Anterior cingulate cortex (tissue), 58 donors: ENCODE measurements at regions not wholly inside any gene's neighbourhood (a gene's known extent, or its start where the extent isn't known, plus 50 kb on each side); places are given as distances from the start of the nearest gene placed in this dataset.
"Not testable (repeated sequence)": the region's sequence is repeated elsewhere in the genome, so short reads cannot be mapped to it uniquely, and the experiment has no call there.

Experiments used
- DNase-seq, 58 donors: peaks; one replicate each; lab custom pipeline; 2025; lab: John Stamatoyannopoulos, UW

DNA sequence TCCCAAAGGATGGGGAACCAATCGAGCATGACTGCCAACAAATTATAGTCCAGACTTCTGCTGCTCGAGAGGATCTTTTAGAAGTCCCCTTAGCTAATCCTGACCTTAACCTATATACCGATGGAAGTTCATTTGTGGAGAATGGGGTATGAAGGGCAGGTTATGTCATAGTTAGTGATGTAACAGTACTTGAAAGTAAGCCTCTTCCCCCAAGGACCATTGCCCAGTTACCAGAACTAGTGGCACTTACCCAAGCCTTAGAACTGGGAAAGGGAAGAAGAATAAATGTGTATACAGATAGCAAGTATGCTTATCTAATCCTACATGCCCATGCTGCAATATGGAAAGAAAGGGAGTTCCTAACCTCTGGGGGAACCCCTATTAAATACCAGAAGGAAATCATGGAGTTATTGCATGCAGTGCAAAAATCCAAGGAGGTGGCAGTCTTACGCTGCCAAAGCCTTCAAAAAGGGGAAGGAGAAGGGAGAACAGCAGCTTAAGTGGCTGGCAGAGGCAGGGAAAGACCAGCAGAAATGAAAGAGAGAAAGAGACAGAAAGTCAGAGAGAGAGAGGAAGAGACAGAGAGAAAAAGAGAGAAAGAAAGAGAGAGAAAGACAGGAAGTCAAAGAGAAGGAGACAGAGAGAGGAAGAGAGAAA lies 224.4 kb upstream of the SLC8A1 start:
- not testable (repeated sequence) for DNase-seq

DNA sequence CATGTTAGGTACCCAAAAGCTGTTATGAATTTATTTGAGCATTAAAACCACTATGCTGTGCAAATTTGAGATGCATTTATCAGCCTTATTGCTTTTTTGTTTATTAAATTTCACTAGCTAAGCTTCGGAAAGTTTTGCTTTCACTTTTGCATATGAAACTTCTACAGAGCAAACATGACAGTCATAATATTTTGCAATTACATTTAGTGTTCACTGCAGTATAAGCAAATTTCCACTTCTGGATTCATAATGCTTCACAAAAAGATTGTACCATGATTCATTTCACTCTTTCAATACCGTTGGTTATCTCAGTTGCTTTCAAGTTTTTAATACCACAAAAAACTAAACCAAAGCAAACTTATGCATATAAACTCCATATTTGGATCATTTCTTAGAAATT lies 228.7 kb upstream of the SLC8A1 start:
- DNase-seq = no peak

DNA sequence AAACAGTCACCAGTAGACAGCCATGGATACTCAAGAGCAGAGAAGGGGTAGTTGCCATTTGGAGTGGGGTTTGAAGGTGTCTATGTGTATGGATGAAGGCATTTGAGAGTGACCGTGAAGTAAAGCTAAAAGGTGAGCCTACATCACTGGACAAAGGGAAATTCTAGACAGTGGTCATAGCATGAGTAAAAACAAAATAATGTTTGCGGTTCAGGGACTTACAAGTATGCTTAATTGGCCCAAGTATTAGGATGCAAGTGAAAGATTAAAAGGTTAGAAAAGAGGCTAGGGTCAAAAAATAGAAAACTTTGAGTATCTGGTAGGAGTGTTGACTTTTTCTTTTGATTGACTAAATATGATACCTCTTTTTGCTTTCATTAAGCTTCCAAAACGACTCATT lies 238.1 kb upstream of the SLC8A1 start:
- no peak for DNase-seq

DNA sequence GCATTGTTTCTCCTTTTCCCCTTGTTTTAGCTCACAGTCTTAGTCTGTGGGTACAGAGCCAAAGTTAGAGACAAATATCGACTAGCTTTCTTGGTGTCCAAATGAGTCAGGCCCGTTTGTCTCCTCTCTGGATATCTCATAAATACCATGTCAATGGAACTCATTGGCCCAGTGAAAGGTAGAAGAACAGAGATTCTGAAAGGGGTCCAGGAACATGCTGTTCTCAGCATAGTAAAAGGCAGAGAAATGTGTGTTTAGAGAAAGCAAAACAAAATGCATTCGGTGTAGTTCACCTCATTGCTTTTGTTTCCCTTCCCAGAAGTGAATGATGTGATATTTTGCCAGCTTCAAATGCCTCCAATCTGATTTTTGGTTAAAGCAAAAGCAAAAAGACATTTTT lies 238.6 kb upstream of the SLC8A1 start:
- DNase-seq = peak in 1 of 58 donors; percentile 1

DNA sequence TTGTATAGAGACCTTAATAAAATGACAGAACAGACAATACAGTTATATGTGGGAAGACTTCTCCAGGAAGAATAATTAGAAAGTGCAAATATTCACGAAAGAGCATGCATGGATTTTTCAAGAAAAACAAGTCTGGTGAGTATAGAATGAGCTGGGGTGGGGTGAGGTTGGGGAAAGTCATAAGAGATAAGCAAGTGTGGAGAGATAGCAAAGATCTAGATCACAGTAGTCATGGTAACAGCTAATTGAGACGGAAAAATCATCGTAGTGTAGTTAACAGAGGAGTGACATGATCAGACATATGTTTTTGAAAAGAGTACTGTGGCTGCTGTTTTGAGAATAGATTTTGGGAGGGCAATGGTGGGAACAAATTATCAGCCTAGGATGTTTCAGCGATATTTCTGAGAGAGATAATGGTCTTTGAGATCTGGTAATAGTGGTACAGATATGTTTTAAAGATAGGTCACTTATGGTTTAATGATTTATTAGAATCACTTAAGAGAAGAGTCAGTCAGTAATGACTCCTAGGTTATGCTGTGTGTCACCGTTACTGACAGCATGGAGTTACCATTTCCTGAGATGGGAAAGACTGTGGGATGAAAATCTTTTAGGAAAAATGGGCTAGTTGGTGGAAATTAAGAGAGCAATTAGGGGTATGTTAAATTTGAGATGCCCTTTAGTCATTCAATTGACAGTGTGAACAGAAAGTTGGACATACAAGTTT lies 248.5 kb upstream of the SLC8A1 start:
- DNase-seq = no peak

DNA sequence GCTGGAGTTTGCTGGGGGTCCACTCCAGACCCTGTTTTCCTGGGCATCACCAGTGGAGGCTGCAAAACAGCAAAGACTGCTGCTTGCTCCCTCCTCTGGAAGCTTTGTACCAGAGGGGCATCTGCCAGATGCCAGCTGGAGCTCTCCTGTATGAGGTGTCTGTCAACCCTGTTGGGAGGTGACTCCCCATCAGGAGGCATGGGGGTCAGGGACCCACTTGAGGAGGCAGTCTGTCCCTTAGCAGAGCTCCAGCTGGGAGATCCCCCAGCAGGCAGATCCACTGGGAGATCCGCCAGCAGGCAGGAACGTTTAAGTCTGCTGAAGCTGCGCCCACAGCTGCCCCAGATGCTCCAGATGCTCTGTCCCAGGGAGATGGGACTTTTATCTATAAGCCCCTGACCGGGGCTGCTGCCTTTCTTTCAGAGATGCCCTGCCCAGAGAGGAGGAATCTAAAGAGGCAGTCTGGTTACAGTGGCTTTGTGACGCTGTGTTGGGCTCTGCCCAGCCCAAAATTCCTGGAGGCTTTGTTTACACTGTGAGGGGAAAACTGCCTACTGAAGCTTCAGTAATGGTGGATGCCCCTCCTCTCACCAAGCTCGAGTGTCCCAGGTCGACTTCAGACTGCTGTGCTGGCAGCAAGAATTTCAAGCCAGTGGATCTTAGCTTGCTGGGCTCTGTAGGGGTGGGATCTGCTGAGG lies 260.5 kb upstream of the SLC8A1 start:
- DNase-seq = not testable (repeated sequence)

DNA sequence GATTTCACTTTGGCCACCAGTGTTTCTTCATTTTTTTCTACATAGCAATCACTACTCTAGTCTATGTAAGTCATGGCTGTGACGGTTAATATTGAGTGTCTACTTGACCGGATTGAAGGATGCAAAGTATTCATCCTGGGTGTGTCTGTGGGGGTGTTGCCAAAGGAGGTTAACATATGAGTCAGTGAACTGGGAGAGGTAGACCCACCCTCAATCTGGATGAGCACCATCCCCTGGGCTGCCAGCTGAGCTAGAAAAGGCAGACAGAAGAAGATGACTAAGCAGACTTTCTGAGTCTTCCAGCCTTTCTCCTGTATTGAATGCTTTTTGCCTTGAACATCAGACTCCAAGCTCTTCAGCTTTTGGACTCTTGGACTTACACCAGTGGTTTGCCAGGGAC lies 265.0 kb upstream of the SLC8A1 start:
- no peak for DNase-seq

DNA sequence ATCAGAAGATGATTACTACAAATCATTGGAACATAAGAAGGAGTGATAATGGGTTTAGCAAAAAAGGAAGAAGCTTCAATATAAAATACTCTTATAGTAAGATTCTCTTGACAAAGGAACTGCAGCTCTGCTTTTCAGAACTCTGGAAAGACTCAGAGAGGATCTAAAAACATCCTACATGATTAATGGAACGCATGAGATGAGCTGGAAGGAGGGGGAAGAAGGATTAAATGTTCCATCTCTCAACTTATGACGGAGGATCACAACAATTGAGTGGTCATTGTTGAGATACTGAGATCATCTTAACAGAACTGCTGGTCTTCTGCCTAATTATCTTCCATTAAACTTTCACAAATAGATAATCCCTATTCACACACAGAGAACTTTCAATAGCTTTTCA lies 267.5 kb upstream of the SLC8A1 start:
- DNase-seq = no peak

DNA sequence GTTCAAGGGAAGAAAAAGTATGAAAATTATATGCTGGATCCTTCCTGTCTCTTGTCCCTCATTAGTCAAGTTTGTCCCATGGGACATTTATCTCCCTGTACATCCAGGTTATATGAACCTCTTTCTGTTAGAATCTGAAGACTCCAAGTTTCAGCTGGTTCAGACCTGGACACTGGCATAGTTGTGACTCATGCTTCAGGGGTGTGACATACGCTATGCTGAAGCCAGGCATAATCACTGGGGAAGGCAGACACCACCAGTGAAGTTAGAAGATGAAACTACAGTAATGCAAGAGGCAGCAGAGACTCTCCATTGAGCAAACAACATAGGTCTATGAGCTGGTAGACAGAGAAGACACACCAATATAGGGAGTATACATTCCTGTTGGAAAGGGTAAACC lies 269.7 kb upstream of the SLC8A1 start:
- DNase-seq = no peak

DNA sequence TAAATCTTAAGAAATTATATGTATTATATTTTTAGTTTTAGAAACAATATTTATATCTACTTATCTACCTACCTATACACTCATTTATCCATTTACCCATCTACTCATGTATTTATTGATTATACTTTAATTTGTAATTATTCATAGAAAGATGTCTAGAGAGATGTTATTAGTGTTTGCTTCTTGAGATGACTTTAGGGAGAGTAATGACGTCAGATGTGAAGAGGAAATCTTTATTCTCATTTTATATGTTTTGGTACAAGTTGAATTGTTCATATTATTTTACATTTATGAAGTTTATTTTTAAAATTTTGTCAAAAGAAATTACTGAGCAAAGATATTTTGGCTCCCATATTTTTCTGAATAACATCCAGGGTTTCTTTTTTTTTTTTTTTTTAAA lies 271.3 kb upstream of the SLC8A1 start:
- DNase-seq = no peak

DNA sequence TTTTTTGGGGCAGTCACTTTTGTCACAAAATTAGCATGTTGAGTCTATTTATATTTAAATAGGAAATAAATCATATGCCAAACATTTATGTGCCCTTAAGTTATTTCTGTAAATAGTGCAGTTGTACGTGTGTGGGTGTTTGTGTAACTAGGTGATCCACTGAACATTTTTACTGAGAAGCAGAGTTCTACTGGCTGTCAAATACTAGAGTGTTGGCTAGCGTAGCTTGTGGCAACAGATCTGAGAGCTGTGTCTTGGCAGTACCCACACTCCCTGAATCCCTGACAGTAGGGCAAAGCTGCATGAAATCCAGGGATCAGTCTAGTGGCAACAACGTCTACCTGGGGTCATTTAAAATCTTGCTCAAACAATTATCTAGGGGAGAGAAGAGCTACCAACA lies 273.1 kb upstream of the SLC8A1 start:
- DNase-seq = peak in 2 of 58 donors; percentile 1 to 14

DNA sequence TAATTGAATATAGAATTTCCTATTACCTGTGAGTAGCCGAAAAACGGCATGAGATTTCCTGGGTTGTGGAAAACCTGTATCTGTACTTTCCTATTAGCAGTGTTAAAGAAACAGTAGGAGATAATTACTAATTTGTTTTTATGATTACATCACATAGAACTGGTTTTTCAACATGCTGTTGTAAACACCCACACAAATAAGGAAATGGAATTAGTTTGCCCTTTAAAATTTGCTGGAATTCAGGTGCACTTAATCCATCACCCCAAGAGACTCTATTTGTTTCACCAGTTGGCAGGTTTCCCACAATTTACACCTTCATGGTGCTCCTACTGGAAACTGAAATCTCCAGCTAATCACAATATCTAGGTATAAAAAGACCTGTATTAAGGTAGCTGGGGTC lies 274.1 kb upstream of the SLC8A1 start:
- DNase-seq = no peak

DNA sequence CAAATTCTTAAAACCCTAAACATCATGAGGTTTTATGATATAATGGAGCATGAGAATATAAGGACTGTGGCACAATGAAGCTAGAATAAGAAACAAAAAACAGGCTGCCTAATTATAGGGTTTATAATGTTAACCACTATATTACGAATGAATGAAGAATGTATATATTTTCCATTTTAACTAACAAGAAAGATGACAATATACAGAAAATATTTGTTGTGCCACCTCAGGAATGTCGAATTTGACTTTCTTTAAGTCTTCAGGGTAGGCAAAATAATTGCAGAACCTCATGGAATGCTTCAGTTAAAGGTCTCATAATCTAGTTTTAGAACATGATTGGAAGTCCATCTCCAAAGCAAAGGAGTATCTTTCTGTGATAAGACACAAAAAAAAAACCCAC lies 282.9 kb upstream of the SLC8A1 start:
- no peak for DNase-seq

DNA sequence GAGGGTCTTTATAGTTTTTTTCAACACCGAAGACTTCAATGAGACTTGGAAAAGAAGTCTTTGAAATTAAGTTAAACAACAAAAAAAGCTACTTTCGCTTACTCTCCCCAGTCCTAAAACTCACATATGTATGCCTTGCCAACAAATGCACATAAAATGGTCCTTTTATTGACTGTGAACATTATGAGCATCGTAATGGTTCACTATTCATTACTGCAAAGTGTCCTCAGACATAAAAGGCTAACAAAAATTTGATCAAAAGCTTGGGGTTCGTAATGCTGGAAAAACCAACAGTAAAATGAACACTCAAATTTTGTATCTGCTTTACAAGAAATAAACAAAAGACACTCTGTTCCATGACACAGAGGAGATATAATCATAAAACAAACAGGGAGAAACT lies 285.3 kb upstream of the SLC8A1 start:
- no peak for DNase-seq

DNA sequence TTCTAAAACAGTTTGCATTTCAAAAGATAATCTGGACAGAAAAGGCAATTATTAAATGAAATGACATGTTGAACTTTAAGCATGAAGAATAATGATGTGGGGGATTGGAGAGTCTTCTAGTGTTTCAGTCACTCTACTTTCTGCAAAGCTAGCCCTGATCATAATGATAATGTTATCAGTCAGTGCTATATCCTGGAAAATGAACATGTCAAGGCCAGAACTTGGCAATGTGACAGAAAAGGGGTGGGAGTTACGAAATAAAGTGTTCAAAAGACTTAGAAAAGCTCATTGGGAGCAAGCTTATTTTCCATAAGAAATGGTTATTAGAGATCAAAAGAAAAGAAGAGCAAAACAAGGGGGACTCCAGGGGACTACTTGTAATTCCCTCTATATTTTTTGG lies 288.5 kb upstream of the SLC8A1 start:
- no peak for DNase-seq

DNA sequence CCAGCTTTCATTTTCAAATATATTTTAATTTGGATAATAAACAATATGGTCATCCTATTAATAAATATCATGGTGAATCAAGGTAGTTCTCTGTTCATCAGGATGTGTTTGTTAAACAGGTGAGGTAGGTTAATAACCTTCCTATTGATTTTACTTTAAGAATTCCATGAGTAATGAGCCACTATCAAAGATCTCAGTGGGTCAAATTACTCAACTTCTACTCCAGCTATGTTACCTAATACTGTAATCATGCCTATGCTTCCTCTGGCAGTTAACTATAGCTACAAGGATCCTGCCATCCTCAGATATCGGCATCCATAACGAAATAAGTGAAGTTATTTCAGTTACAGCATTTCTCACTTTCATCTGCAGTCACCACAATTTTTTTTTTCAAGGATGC lies 289.6 kb upstream of the SLC8A1 start:
- no peak for DNase-seq

DNA sequence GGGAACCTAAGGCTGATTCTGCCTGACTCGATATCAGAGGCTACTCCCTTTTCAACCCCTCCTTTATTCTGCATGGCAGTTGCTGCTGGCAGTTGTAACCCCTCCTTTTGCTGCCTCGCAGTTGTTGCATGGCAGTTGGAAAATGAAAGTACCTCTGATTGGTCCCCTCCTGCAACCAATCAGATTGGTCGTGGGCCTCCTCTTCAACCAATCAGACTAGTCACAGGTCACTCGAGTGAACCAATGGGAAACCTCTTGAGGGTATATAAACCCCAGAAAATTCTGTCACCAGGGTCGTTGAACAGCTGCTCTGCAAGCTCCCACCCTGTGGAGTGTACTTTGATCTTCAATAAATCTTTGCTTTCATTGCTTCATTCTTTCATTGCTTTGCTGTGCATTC lies 294.3 kb upstream of the SLC8A1 start:
- DNase-seq = no peak

DNA sequence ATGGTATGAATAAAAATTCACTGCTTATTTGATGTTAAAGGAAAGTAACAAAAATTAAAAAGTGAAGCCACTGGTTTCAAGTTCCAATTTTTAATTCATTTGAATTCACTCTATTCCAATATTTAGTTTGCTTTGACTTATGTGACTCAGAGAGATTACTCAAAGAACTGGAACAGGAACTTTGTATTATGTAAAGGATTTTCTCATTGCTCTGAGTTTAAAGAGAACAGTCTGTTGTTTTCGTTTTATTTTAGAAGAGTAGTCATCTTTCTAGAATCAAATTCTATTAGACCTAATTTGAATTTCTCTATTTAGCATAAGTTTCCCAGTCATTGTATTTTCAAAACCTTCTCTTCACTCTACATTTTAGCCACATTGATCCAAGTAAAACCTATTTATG lies 300.1 kb upstream of the SLC8A1 start:
- DNase-seq = no peak

DNA sequence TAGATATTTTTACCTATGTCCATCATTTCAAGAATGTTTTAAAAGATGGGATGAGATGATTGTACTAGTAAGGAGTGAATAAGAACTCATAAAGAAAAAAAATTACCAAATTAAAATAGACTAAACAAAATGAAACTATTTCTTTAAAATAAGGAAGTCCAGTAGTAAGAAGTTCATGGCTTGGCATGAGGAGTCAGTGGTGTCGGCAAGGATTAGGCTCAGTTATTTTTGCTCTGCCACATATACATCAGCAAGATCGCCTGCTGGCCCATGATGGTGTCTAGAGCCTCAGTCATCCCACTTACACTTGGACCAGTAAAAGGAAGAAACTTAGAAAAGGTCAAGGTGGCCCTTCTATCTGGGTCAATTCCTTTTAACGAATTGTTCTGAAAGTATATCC lies 300.9 kb upstream of the SLC8A1 start:
- no peak for DNase-seq

DNA sequence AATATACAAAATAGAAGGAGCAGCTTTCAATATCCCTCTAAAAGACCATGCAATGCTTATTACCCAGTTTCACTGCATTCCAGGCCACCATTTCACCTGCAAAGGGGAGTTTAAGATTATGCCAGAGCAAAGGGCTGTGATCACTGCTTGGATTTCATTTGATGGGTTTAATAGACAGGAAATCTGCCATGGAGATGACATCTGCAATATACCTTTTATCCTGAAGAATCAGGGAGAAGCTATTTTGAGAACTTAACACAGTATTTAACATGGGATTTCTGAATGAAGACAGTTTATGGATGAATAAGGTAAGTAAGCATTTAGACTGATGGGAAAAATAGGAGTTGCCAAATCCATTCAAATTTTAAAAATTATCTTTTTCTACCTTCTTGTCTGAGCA lies 303.0 kb upstream of the SLC8A1 start:
- no peak for DNase-seq

DNA sequence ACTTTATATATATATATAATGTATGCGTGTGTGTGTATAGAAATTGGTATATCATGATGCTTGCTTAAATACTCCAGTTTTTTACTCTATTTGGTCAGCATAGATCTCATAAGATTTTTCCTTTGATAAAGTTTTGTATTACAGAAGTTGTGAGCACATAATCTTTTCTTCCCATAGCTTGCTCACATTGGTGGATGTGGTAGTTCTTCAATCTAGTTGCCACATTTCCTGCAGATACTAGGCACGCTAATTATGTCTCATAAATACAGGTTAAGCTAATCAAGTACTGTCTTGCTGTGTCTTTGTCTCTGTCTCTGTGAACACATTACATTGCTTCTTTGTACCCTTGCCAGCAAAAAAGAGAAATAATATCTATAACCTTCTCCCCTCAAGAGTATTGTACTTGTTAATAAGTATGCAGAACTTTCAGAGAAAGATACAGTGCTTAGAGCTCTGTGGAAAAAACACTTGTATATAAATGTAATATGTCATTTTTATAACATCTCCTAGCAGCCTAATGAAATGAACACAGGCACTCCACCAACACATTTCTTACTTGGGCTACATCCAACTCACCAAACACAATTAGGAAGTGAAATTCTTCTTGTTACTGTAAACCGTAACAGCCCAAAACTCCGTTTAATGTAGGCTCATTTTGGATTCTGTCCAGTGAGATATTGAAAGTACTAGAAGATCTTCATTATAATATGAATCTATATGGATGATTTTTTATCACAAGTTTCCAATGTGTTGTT lies 306.7 kb upstream of the SLC8A1 start:
- DNase-seq = no peak
